NCI-H82 treated with DMSO at 0.1 percent for 48 hours (cell line): ENCODE measurements at regions not wholly inside any gene's neighbourhood (a gene's known extent, or its start where the extent isn't known, plus 50 kb on each side); places are given as distances from the start of the nearest gene placed in this dataset.
A peak's percentile ranks its signal among the peaks of the same experiment; 100 is the strongest.
"Not testable (repeated sequence)": the region's sequence is repeated elsewhere in the genome, so short reads cannot be mapped to it uniquely, and the experiment has no call there.

ENCODE experiments used
- DNase-seq: peaks from one replicate; lab custom pipeline; 2025; ENCODE audit not compliant: unreplicated experiment; lab: John Stamatoyannopoulos, UW

DNA sequence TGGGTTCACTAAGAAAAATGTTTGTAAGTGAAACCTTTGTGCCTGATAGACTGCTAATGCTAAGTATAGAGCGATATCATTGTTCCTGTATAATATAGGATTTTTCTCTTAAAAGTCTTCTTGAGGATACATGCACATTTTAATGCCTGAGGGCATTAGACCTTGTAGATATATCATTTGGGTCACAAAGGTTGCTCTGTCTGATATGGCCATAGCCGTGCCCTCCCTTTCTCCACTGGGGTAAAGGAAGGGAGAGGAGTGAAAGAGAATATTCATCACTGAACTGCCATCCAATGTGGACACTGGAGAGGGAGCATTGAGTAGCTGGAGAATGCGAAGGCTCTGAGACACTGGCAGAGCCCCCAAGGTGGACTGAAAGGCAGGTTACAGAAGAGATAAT, 442.2 kb upstream of the SPTLC3 start:
- DNase-seq = no peak

DNA sequence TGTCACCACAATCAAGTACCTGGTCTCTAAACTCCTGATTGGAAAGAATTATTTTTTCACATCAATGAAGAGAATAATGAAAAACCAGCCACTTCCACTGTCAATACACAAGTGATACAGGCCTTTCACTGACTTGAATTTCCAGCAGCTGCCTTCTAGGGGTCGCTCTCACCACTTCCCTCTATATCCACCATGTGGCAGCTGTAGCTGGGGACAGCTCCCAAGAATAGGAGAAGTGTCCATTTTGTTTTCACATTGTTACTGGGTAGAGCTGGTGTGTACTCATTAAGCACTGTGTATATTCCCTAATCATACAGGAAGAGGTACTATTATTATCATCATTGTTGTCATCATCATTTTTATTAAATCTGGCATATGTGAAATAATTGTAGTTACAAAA, 438.4 kb upstream of the SPTLC3 start:
- DNase-seq = peak; percentile 81

DNA sequence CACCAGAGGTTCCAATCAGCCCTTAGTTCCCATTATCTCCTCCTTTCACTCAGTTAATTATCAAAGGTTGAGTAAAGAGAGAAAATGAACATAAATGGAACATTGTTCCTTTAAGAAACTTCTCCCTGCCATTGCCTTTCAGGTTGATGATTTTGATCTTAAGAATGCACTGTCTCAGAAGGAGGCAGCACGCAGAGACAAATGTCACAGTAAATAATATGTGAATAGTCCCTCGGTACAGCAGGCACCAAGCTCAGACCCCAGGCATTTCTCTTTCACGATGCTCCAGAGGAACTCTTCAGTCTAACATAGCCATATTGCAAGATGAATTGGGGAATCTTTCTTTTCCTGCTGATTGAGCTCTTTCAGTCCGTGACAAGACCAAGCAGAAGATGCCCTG, 435.3 kb upstream of the SPTLC3 start:
- DNase-seq = no peak

- DNase-seq = peak; percentile 49
Observed at GRCh38 chr20:12575352-12576095, 433.2 kb upstream of the SPTLC3 start.

DNA sequence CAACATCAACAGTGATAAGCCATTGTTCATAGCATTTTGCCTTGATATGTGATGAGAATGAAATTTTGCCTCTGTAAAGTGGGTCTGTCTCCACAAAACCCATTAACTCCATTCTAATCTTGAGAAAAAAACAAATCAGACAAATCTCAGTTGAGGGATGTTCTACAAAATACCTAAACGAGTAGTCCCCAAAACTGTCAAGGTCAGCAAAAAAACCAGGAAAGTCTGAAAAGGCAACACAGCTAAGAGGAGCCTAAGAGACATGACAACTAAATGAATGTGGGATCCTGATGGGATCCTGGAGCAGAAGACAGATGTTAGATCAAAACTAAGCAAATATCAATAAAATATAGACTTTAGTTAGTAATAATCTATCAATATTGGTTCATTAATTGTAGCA, 431.6 kb upstream of the SPTLC3 start:
- DNase-seq = no peak

DNA sequence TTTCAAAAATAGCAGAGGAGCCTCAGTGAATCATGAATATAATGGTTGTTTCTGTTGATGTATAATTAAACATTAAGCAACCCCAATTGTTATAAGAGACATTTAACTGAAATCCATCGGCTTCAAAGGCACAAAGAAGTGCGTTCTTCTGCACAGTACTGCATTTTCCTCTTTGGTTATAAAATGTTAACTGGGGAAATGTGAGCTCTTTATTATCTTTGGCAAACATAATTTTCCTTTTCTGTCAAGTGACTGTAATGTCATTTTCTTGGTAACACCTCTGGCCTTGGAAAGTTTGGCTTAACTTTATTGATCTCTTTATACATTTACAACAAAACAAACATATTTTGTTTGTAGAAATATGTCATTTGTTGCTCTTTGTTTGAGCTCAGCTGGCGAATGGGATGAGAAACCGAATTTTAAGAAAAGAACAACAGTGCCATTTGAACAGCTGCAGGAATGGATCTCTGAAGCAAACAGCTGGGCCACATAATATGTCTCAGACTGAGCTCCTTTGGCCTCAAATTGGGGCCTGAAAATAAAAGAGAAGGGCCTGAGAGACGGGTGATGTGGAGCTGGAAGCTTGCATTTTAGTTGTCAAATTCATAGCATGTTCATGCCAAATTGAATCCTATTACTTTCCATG, 427.0 kb upstream of the SPTLC3 start:
- no peak for DNase-seq

DNA sequence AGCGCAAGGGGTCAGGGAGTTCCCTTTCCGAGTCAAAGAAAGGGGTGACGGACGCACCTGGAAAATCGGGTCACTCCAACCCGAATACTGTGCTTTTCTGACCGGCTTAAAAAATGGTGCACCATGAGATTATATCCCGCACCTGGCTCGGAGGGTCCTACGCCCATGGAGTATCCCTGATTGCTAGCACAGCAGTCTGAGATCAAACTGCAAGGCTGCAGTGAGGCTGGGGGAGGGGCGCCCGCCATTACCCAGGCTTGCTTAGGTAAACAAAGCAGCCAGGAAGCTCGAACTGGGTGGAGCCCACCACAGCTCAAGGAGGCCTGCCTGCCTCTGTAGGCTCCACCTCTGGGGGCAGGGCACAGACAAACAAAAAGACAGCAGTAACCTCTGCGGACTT, 426.1 kb upstream of the SPTLC3 start:
- DNase-seq = not testable (repeated sequence)

DNA sequence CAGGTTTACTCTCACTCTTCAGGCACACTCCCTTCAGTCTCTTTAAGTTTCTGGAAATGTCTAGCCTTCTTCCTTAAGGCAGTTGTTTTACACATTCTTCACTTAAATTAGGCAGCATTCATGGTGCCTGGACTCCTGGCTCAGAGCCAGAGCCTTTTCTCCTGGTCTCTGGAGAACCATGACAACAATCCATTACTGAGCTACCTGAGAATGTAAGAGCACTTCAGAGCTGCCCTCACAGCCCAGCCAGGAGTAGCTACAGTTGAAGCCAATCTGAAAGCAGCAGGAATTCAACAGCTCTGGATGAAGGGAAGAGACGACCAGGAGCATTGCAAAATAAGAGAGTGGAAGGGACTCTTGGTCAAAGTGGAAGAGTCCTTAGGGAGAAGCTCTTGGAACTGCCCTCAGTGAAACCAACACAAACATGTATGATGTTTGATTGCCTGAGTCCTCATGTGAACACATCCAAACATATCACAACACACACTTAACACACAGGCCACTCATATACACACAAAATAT, 416.8 kb upstream of the SPTLC3 start:
- no peak for DNase-seq

GRCh38 chr20:12592756-12593155, 416.0 kb upstream of the SPTLC3 start:
- no peak for DNase-seq

GRCh38 chr20:12593342-12593873, 415.4 kb upstream of the SPTLC3 start:
- no peak for DNase-seq

GRCh38 chr20:12594410-12595088, 414.2 kb upstream of the SPTLC3 start:
- DNase-seq = peak; percentile 13

DNA sequence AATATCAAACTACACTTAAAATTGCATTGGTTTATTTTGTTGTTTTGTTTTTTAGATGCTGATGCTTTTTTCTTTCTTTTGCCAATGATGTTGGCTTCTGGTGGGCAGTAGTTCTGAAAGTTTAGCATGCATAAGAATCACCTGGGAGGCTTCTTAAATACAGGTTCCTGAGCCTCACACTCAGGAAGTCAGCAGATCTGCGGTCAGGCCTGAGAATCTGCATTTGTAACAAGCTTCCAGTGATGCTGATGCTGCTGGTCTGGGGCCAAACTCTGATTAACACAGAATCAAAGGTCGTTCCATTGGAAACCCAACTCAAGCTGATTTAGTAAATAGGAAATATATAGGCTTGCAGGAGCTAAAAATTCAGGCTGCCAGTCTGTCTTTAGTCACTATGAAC, 412.9 kb upstream of the SPTLC3 start:
- DNase-seq = no peak

DNA sequence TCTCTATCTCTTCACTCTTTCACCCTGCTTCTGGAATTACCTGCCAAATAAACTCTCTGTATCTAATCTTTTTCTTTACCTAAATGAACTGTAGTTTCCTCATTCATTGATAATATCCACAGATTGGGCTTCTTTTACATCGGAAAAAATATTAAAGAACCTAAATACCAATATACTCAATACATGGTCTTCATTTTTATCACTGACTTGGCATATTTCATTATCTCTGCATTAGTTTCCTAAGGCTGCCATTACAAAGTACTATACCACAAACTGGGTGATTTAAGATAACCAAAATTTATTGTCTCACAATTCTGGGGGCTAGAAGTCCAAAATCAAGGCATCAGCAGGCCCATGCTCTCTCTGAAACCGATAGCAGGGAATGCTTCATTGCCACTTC, 411.9 kb upstream of the SPTLC3 start:
- no peak for DNase-seq

DNA sequence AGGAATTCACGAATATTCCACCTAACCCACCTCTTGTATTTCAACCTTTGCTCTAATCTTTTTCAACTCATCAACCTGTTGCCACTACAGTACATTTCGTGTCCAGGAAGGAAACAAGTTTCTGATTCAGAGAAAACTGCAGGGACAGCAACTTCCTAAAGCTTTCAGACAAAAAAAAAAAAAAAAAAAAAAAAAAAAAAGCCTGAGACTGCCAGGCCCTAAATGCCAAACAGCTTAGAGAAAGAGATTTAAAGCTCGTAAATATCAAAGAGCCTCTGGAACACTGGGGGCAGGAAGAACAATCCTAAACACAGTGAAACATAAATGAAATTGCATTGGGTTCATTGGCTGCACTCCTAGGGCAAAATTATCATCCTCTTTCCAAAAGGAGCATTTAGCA, 411.2 kb upstream of the SPTLC3 start:
- no peak for DNase-seq

DNA sequence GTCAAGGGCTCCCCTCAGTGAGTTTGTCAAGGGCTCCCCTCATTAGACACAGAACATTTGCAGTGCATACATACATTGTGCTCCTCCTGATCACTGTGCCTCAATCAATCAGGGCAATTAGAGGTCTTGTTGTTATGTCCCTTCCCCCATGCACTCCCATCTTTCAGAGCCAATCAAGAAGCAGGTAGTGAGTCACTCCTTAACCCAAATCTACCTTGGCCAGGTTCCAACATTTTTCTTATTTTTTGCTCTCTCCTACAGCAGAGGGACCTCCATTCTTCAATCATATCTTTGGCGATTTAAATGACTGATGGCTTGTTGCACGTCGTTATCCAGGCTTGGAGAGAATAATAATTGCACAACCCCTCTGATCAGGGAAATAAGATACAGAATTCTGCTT, 409.9 kb upstream of the SPTLC3 start:
- DNase-seq = no peak

- DNase-seq = no peak
Observed at GRCh38 chr20:12599494-12599893, 409.3 kb upstream of the SPTLC3 start.

DNA sequence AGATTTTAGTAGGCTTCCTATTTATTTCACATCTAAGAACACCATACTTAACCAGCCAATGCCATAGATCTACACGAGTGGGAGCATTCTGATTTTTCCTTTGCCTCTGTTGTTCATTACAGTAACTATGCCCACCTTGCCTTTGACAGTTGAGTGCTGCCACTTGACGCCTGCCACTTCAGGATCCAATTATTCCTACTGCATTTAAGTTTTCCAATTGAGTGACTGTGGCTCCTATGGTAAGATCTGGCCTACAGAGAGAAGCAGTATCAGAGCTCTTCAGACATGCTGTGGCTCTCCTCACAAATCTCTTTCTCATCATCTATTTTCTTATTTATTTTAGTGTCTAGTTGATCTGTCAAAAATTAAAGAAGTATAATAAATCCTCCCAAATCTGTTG, 403.0 kb upstream of the SPTLC3 start:
- no peak for DNase-seq

DNA sequence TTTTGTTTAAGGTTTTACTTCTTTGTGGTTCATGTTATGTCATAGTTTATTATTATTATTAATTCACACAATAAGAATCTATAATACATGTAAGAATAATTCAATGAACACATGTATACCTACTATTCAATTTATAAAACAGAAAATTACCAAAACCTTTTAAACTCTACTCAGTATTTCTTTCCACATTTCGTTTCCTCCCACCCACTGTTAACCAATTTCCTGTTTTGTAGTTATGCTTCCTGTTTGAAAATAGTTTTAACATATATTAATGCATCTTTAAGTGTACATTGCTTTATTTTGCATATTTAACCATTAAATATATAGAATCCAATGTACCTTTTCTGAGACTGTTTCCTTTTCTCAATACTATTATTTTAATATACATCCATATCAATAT, 397.9 kb upstream of the SPTLC3 start:
- DNase-seq = no peak

DNA sequence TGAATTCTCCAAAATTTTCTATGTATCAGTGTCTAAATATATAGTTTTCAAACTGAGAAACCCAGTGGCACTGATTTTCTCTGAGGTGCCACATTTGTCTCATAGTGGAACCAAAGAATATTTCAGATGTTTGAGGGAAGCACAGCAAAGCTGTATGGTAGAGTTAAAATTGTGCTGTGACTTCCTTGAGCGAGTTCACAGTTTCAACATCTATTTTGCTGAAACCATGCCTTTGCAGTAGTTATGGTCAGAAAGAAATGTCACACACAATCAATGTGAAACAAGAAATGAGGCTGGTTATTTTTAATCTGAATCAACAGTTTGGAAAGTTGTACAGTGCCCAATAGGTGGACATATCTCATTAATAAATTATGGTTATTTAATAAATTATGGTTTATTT, 394.0 kb upstream of the SPTLC3 start:
- no peak for DNase-seq

GRCh38 chr20:12617076-12617475, 391.7 kb upstream of the SPTLC3 start:
- no peak for DNase-seq

DNA sequence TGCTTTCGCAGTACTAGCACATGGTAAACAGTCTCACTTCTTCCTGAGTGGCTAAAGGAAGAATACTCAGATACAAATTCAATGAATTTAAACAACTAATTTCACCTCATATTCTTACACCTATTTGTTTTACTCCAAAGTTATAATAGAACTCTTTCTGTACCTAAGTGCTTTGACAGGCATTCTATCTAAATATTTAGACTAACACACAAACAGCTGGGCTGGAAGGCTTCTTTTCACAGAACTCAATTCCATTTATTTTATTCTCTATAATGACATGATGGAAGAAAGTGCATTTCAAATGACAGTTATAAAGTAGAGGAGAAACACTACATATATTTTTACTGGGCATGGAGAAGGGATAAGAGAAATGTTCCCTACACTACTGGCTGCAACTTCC, 384.9 kb upstream of the SPTLC3 start:
- DNase-seq = no peak

DNA sequence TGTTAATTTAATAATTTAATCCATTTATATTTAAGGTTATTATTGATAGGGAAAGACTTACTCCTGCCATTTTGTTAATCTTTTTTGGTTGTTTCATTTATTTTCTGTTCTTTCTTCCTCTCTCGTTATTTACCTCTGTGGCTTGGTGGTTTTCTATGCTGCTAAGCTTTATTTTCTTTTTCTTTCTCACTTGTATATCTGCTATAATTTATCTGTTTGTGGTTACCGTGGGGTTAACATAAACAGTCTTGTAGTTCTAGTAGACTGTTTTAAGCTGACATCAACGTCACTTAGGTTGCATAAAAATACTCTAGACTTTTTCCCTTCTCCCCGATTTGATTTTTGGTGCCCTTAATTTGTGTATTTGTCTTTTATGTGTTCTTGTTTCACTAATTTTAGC, 381.3 kb upstream of the SPTLC3 start:
- DNase-seq = no peak
